NCI-H774 (cell line): ENCODE measurements at regions not wholly inside any gene's neighbourhood (a gene's known extent, or its start where the extent isn't known, plus 50 kb on each side); places are given as distances from the start of the nearest gene placed in this dataset.
"Not testable (repeated sequence)": the region's sequence is repeated elsewhere in the genome, so short reads cannot be mapped to it uniquely, and the experiment has no call there.

ENCODE experiments used
- DNase-seq: peaks from one replicate; lab custom pipeline; 2025; lab: John Stamatoyannopoulos, UW

GRCh38 chr1:4220362-4220761 lies 320.3 kb upstream of the C1orf174 start:
- no peak for DNase-seq

- DNase-seq: no peak
Measured at GRCh38 chr1:4221107-4221506, 321.0 kb upstream of the C1orf174 start.

- no peak for DNase-seq
Measured at GRCh38 chr1:4224684-4225467, 324.8 kb upstream of the C1orf174 start.

- DNase-seq: no peak
Measured at GRCh38 chr1:4227986-4228385, 327.9 kb upstream of the C1orf174 start.

GRCh38 chr1:4253935-4254334 lies 353.9 kb upstream of the C1orf174 start:
- no peak for DNase-seq

GRCh38 chr1:4256351-4256750 lies 356.3 kb upstream of the C1orf174 start:
- DNase-seq: no peak

- DNase-seq: not testable (repeated sequence)
Measured at GRCh38 chr1:4258146-4258777, 358.2 kb upstream of the C1orf174 start.

GRCh38 chr1:4261327-4261726 lies 361.3 kb upstream of the C1orf174 start:
- no peak for DNase-seq

- no peak for DNase-seq
Measured at GRCh38 chr1:4262665-4263064, 362.6 kb upstream of the C1orf174 start.

- no peak for DNase-seq
Measured at GRCh38 chr1:4263699-4264098, 363.6 kb upstream of the C1orf174 start.

GRCh38 chr1:4265836-4266235 lies 365.8 kb upstream of the C1orf174 start:
- DNase-seq: no peak

GRCh38 chr1:4267381-4268261 lies 367.5 kb upstream of the C1orf174 start:
- DNase-seq: no peak

GRCh38 chr1:4268262-4268888 lies 368.3 kb upstream of the C1orf174 start:
- no peak for DNase-seq

- no peak for DNase-seq
Measured at GRCh38 chr1:4268889-4269284, 368.8 kb upstream of the C1orf174 start.

GRCh38 chr1:4269330-4269729 lies 369.3 kb upstream of the C1orf174 start:
- DNase-seq: no peak

- DNase-seq: no peak
Measured at GRCh38 chr1:4269952-4270570, 370.0 kb upstream of the C1orf174 start.

- no peak for DNase-seq
Measured at GRCh38 chr1:4270651-4271337, 370.7 kb upstream of the C1orf174 start.

GRCh38 chr1:4271338-4271998 lies 371.4 kb upstream of the C1orf174 start:
- DNase-seq: no peak

- DNase-seq: no peak
Measured at GRCh38 chr1:4272568-4272967, 372.5 kb upstream of the C1orf174 start.

GRCh38 chr1:4273243-4273642 lies 373.2 kb upstream of the C1orf174 start:
- DNase-seq: no peak

GRCh38 chr1:4273747-4274146 lies 373.7 kb upstream of the C1orf174 start:
- no peak for DNase-seq
